Lung (tissue), 11 donors: ENCODE measurements at regions not wholly inside any gene's neighbourhood (a gene's known extent, or its start where the extent isn't known, plus 50 kb on each side); places are given as distances from the start of the nearest gene placed in this dataset.

ENCODE experiments used
- ATAC-seq: fragments of 200-7000 bp; cut with Tn5 transposase; one replicate; pipeline ENCODE4 v1.9.1; 2020; ENCODE audit warnings: moderate number of reproducible peaks; ENCODE audit not compliant: insufficient read depth, low FRiP score
- DNase-seq, 3 donors: peaks; one replicate each; pipeline ENCODE4 v3.0.0-alpha.2; 2013 to 2017
- H3K27ac ChIP-seq, 2 donors: one replicate each; pipeline ENCODE4 v1.5.1; 2013; ENCODE audit warnings: mild to moderate bottlenecking in 2 of 2, moderate library complexity in 2 of 2, control low read depth in 1 of 2, inconsistent platforms in 1 of 2, low read depth in 1 of 2, low read length in 1 of 2
- H3K27me3 ChIP-seq, 3 donors: one replicate each; pipeline ENCODE4 v1.5.1; 2013; ENCODE audit warnings: low read length in 2 of 3; ENCODE audit not compliant: control insufficient read depth in 3 of 3, insufficient read depth in 3 of 3
- H3K36me3 ChIP-seq, 4 donors: one replicate each; pipeline ENCODE4 v1.5.1; 2013; ENCODE audit warnings: low read length in 4 of 4, mild to moderate bottlenecking in 1 of 4, moderate library complexity in 1 of 4; ENCODE audit not compliant: control insufficient read depth in 4 of 4, insufficient read depth in 4 of 4
- H3K4me1 ChIP-seq, 5 donors: one replicate each; pipeline ENCODE4 v1.5.1; 2013; ENCODE audit warnings: low read length in 5 of 5, mild to moderate bottlenecking in 2 of 5, moderate library complexity in 1 of 5; ENCODE audit not compliant: control insufficient read depth in 5 of 5, insufficient read depth in 5 of 5
- H3K4me3 ChIP-seq: one replicate; pipeline ENCODE4 v1.5.1; 2013; ENCODE audit warnings: mild to moderate bottlenecking, control low read depth, moderate library complexity
- H3K9ac ChIP-seq, 2 donors: one replicate each; pipeline ENCODE4 v1.5.1; 2013; ENCODE audit warnings: low read length in 2 of 2, control low read depth in 1 of 2; ENCODE audit not compliant: insufficient read depth in 1 of 2
- H3K9me3 ChIP-seq, 4 donors: one replicate each; pipeline ENCODE4 v1.5.1; 2013; ENCODE audit warnings: low read length in 3 of 4, mild to moderate bottlenecking in 1 of 4, moderate library complexity in 1 of 4; ENCODE audit not compliant: control insufficient read depth in 4 of 4, insufficient read depth in 3 of 4
- WGBS, 2 donors: extraction: QIAGEN DNeasy Blood & Tissue Kit; methylation state at CpG; one replicate each; pipeline ENCODE4 v1.1.7; 2013; 5-methylcytosine and 5-hydroxymethylcytosine counted together
- TF ChIP-seq, protein P1 (sequence below): IDR thresholded peaks from 2 replicates; pipeline ENCODE4 v1.5.1; 2012; ENCODE audit warnings: mild to moderate bottlenecking; ENCODE audit errors: control extremely low read depth, extremely low read depth
- donor health status: control.
- donor health status: control.
- donor health status: Bipolar disorder and iron deficiency.
- donor health status: healthy.
- donor health status: DM: yes; HTN: yes; CAD: no.

DNA sequence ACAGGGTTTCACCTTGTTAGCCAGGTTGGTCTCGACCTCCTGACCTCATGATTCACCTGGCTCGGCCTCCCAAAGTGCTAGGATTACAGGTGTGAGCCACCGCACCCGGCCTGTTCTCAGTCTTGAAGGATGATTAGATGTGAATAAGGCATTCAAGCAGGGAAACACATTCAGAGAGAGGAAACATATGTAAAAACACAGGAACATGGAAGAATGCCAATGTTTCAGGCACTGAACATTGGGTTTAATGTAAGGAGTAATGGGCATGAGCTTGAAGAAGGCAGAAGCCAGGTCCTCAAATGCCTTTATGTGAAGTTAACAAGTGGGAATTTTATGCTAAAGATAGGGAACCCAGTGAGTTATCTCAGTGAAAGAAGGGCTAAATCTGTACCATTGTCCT lies 74.3 kb downstream of the ARL4A start:
- Histone ChIP-seq H3K9me3 (no peaks in the 10 kb centered on the region), H3K9ac (no peak overlapping the region), H3K4me1 (peaks cover 0 to 3% (median 0%) of the 10 kb centered on the region in 5 donors), H3K27ac (no peak overlapping the region), H3K36me3 (no peaks in the 10 kb centered on the region), H3K4me3 (no peak overlapping the region), H3K27me3 (peaks cover 0 to 16% (median 0%) of the 10 kb centered on the region in 3 donors)
- no peak for ATAC-seq
- 79 to 83% methylated on average over 4 of the region's 4 CpGs for WGBS, 2 donors
- DNase-seq, result peak in 1 of 3 donors; percentile 20
- TF ChIP-seq, protein P1, sequence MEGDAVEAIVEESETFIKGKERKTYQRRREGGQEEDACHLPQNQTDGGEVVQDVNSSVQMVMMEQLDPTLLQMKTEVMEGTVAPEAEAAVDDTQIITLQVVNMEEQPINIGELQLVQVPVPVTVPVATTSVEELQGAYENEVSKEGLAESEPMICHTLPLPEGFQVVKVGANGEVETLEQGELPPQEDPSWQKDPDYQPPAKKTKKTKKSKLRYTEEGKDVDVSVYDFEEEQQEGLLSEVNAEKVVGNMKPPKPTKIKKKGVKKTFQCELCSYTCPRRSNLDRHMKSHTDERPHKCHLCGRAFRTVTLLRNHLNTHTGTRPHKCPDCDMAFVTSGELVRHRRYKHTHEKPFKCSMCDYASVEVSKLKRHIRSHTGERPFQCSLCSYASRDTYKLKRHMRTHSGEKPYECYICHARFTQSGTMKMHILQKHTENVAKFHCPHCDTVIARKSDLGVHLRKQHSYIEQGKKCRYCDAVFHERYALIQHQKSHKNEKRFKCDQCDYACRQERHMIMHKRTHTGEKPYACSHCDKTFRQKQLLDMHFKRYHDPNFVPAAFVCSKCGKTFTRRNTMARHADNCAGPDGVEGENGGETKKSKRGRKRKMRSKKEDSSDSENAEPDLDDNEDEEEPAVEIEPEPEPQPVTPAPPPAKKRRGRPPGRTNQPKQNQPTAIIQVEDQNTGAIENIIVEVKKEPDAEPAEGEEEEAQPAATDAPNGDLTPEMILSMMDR, result no peak

DNA sequence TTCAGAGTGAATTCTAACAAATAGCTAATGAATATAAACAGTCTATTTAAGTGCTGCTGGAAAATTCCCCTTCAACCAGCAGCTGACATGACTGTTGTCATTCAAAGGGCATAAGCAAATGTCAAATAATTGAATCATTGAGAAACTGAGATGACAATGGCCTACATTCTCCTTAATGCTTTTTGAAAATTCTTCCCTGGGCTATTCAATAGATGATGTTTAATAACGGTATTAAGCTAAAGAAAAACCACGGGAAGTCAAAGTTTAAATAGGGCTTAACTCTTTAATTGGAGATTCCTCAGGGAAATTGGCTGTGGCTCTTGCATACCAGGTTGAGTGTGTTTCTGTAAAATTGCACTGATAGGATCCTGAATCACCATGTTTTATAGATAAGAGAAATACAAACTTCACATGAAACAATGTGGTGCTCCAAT lies 77.0 kb downstream of the ARL4A start:
- H3K4me3 ChIP-seq, result no peak overlapping the region
- TF ChIP-seq, protein P1, result no peak
- H3K4me1 ChIP-seq, result peaks cover 0 to 9% (median 0%) of the 10 kb centered on the region in 5 donors
- peaks cover 0 to 22% (median 3%) of the 10 kb centered on the region in 3 donors for H3K27me3 ChIP-seq
- WGBS, 2 donors, result 59 to 71% methylated on average over 2 of the region's 2 CpGs
- H3K9me3 ChIP-seq, result no peaks in the 10 kb centered on the region
- H3K9ac ChIP-seq, result no peak overlapping the region
- DNase-seq (no peak), ATAC-seq (no peak)
- H3K27ac ChIP-seq, result no peak overlapping the region
- no peaks in the 10 kb centered on the region for H3K36me3 ChIP-seq

DNA sequence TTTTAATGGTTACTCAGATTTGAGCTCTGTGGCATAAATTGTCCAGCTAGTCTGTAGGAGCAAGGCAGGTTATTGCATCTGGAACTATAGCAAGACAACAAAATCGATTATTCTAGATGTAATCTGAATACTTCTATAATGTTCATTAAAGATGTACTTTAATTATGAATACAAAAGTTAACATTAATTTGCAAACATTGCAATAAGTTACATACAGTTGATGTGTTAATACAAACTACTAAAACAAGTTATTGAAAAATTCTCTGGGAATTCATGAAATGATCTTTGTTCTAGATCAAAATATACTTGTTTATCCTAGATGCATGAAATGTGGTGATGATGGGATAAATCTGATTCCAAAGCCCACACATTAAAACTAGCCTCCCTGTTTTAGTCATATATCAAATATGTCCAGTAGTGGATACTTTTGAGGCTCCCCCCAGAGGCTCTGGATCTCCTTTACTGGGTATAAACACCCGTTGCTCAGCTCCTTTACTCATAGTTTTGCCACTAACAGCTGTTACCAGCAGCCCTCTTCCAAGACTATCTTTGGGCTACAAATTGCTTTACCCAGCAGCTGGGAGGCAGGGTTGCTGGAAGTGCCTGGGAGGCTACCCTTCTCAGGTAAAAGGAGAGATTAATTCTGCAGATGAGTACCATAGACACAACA lies 78.1 kb downstream of the ARL4A start:
- H3K4me1 ChIP-seq, result peaks cover 0 to 20% (median 7%) of the 10 kb centered on the region in 5 donors
- no peak overlapping the region for H3K4me3 ChIP-seq

More for the DNA sequence above, 78.1 kb downstream of the ARL4A start:
- Histone ChIP-seq H3K36me3 (no peaks in the 10 kb centered on the region), H3K27me3 (peaks cover 0 to 22% (median 3%) of the 10 kb centered on the region in 3 donors), H3K27ac (no peak overlapping the region), H3K9ac (no peak overlapping the region), H3K9me3 (no peaks in the 10 kb centered on the region)
- TF ChIP-seq, protein P1, result no peak
- ATAC-seq, result no peak
- DNase-seq, result no peak
- 83 to 87% methylated on average over 2 of the region's 2 CpGs for WGBS, 2 donors
